Esophagus squamous epithelium (tissue), 5 donors: ENCODE measurements at regions not wholly inside any gene's neighbourhood (a gene's known extent, or its start where the extent isn't known, plus 50 kb on each side); places are given as distances from the start of the nearest gene placed in this dataset.

Experiments
- DNase-seq: peaks from one replicate; lab custom pipeline; 2025; lab: John Stamatoyannopoulos, UW
- H3K27ac ChIP-seq, 4 donors: fragments of 200-600 bp; sonication (generic); one replicate each; pipeline ENCODE4 v1.5.1; 2016 to 2019; ENCODE audit warnings: mild to moderate bottlenecking in 1 of 4
- H3K27me3 ChIP-seq, 4 donors: fragments of 200-600 bp; sonication (generic); 1 replicate in 3 of 4; 2 replicates in 1 of 4; pipeline versions ENCODE4 v1.5.1 to v1.6.0; 2017 to 2021; ENCODE audit warnings: antibody characterized with exemption in 1 of 4
- H3K36me3 ChIP-seq, 3 donors: fragments of 200-600 bp; sonication (generic); one replicate each; pipeline ENCODE4 v1.5.1; 2016 to 2019
- H3K4me1 ChIP-seq, 3 donors: fragments of 200-600 bp; sonication (generic); one replicate each; pipeline ENCODE4 v1.5.1; 2017 to 2019
- H3K4me3 ChIP-seq, 4 donors: fragments of 200-600 bp; sonication (generic); 1 replicate in 3 of 4; 2 replicates in 1 of 4; pipeline ENCODE4 v1.5.1; 2016 to 2019; ENCODE audit warnings: mild to moderate bottlenecking in 2 of 4, moderate library complexity in 1 of 4
- H3K9me3 ChIP-seq, 3 donors: fragments of 200-600 bp; sonication (generic); one replicate each; pipeline ENCODE4 v1.5.1; 2016 to 2019
- POLR2A ChIP-seq, 4 donors: fragments of 450-650 bp; IDR thresholded peaks; one replicate each; pipeline ENCODE4 v1.6.1; 2017; ENCODE audit warnings: antibody characterized with exemption in 4 of 4, mild to moderate bottlenecking in 4 of 4, moderate library complexity in 3 of 4
- WGBS, 2 donors: methylation state at CpG; one replicate each; pipeline ENCODE4 v1.1.5; 2018; 5-methylcytosine and 5-hydroxymethylcytosine counted together
- intact Hi-C: fragments of 100-400 bp; cut with DNase I; formaldehyde crosslinking; loops from one replicate; pipeline ENCODE4 v1.15.0; 2022
- TF ChIP-seq, protein P1 (sequence below), 6 experiments: fragments of 450-650 bp in 4 of 6; fragments of 200-600 bp in 2 of 6; sonication (generic) in 2 of 6; IDR thresholded peaks; one replicate each; pipeline ENCODE4 v1.5.1; 2016 to 2019; ENCODE audit warnings: antibody characterized with exemption in 6 of 6, mild to moderate bottlenecking in 4 of 6, moderate library complexity in 4 of 6
- donor health status: DM: yes; HTN: yes; CAD: no.

DNA sequence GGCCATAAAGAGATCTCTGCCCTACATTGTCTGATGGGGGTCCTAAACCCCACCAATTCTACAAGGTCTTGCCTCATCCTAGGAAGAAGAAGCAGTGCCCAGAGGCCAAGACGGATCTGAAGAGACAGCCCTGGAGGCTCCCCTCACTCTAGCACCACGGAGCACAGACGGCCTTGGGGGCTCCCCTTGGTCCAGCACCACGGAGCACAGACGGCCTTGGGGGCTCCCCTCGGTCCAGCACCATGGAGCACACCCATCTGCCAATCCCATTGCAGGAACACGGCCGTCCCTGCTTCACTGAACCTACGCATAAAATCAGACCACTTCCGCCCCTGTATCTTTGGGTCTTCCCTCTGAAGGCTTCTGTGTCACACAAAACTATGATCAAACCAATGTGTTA is 215.1 kb upstream of the SALL3 start:
- no peaks in the 10 kb centered on the region for H3K4me1 ChIP-seq
- TF ChIP-seq, protein P1, sequence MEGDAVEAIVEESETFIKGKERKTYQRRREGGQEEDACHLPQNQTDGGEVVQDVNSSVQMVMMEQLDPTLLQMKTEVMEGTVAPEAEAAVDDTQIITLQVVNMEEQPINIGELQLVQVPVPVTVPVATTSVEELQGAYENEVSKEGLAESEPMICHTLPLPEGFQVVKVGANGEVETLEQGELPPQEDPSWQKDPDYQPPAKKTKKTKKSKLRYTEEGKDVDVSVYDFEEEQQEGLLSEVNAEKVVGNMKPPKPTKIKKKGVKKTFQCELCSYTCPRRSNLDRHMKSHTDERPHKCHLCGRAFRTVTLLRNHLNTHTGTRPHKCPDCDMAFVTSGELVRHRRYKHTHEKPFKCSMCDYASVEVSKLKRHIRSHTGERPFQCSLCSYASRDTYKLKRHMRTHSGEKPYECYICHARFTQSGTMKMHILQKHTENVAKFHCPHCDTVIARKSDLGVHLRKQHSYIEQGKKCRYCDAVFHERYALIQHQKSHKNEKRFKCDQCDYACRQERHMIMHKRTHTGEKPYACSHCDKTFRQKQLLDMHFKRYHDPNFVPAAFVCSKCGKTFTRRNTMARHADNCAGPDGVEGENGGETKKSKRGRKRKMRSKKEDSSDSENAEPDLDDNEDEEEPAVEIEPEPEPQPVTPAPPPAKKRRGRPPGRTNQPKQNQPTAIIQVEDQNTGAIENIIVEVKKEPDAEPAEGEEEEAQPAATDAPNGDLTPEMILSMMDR (IDR thresholded peaks at IDR 0.05) = no peak
- TF ChIP-seq POLR2A (IDR thresholded peaks at IDR 0.05) = no peak
- intact Hi-C loops = no loop called here
- H3K4me3 ChIP-seq = no peak overlapping the region
- DNase-seq = no peak
- no peaks in the 10 kb centered on the region for H3K9me3 ChIP-seq
- H3K27ac ChIP-seq = no peak overlapping the region
- WGBS, 2 donors = 90 to 94% methylated on average over 3 to 6 of the region's 10 CpGs
- peaks cover 0 to 26% (median 0%) of the 10 kb centered on the region in 4 donors for H3K27me3 ChIP-seq
- H3K36me3 ChIP-seq = no peaks in the 10 kb centered on the region

DNA sequence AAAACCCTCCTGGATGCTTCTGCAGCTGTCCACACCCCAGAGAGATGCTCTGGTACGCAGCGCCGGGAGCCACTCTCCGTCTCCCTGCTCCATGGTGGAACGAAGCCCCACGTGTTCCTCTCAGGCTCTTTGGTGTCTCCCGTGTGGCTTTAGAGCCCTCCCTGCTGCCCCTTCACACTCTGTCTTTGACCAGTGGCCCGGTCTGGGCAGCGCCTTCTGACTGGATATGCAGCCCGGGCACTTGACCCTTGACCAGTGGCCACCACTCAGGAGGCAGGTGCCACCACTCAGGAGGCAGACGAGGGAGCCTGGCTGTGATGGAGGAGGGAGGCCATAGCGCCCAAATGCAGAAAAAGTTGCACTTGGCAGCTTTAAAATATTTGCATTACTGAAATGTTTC is 214.5 kb upstream of the SALL3 start:
- intact Hi-C loops = no loop called here
- Histone ChIP-seq H3K4me1 (no peaks in the 10 kb centered on the region), H3K4me3 (no peak overlapping the region), H3K27me3 (peaks cover 0 to 31% (median 0%) of the 10 kb centered on the region in 4 donors), H3K36me3 (no peaks in the 10 kb centered on the region), H3K9me3 (no peaks in the 10 kb centered on the region), H3K27ac (no peak overlapping the region)
- TF ChIP-seq, protein P1 (IDR thresholded peaks at IDR 0.05) = no peak
- no peak for TF ChIP-seq POLR2A (IDR thresholded peaks at IDR 0.05)
- no peak for DNase-seq
- WGBS, 2 donors = 86 to 91% methylated on average over 9 of the region's 12 CpGs

DNA sequence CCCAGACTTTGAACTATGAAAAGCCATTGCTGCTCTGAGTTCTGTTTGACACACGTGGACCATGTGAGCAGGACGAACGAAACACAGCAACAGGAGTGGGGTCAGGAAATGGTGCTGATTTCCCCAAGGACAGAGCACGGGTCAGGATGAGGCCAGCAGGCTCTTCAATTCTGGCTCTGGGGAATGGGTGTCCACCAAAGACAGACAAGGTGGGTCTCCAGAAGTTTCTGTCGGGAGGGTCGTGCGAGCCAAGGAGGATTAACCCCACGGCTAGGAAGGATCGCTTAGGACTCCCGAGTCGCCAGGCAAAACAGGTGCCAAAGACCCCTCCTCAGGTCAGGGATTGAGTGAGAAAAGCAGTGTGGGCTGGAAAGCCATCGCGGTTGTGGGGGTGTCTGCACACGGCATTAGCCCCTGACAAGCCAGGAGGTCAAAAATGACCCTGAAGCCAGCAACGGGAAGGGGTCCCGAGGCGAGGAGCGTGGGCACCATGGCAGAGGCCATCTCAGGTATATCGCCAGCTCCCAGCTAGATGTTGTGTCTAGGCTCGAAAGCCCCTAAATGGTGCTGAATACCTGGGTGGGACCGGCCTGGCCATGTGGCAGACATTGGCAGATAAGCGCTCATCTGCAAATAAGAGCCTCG is 213.9 kb upstream of the SALL3 start:
- intact Hi-C loops = no loop called here
- no peak for TF ChIP-seq POLR2A (IDR thresholded peaks at IDR 0.05)
- TF ChIP-seq, protein P1 (IDR thresholded peaks at IDR 0.05) = no peak
- H3K27ac ChIP-seq = no peak overlapping the region
- WGBS, 2 donors = 85 to 88% methylated on average over 19 to 22 of the region's 23 CpGs
- no peak overlapping the region for H3K4me3 ChIP-seq
- peaks cover 0 to 37% (median 0%) of the 10 kb centered on the region in 4 donors for H3K27me3 ChIP-seq
- no peaks in the 10 kb centered on the region for H3K4me1 ChIP-seq
- no peaks in the 10 kb centered on the region for H3K36me3 ChIP-seq
- no peak for DNase-seq
- no peaks in the 10 kb centered on the region for H3K9me3 ChIP-seq

DNA sequence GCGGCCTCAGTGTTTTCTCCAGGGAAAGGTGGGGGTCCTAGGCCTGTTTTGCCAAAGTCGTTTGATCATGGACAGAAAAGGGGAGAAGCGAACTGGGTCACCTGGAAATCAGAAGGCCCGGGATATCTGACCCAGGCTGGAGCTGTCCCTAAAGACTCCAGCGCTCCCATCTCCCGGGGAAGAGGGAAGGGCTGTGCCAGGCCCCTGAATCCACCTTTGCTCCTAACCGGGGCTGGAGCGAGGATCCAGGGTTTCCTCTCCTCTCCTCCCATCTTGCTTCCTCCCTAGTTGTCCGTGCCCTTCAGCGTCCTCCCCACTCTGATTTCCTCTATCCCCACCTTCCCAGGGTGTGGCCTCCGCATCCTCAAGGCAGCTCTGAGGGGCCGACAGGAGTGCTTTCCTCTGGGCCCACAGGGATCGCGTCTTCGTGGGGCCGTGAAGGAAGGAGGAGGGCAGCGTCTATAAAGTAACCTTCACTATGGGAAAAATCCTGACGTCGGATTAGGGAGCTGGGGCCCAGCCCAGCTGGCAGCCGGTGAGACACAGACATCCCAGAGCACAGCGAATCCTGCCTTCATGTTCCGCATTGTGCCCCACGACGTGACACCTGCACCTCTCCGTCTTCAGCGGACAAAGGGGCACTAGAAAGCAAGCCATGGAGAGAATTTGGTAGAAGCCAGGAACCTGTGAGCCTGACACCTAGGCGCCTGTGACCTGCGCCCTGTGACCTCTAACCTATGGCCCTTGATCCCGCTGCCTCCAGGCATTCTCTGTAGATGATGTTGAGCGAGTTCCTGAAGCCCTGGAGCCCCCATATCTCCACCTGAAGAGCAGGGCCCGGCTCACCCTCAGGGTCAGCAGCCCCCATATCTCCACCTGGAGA is 212.7 kb upstream of the SALL3 start:
- no peaks in the 10 kb centered on the region for H3K9me3 ChIP-seq
- peaks cover 0 to 42% (median 0%) of the 10 kb centered on the region in 4 donors for H3K27me3 ChIP-seq
- WGBS, 2 donors = 88 to 93% methylated on average over 16 to 24 of the region's 31 CpGs
- no peaks in the 10 kb centered on the region for H3K36me3 ChIP-seq
- H3K4me3 ChIP-seq = no peak overlapping the region
- DNase-seq = no peak
- H3K27ac ChIP-seq = no peak overlapping the region
- H3K4me1 ChIP-seq = no peaks in the 10 kb centered on the region
- intact Hi-C loops = no loop called here
- TF ChIP-seq, protein P1 (IDR thresholded peaks at IDR 0.05) = no peak
- TF ChIP-seq POLR2A (IDR thresholded peaks at IDR 0.05) = no peak

DNA sequence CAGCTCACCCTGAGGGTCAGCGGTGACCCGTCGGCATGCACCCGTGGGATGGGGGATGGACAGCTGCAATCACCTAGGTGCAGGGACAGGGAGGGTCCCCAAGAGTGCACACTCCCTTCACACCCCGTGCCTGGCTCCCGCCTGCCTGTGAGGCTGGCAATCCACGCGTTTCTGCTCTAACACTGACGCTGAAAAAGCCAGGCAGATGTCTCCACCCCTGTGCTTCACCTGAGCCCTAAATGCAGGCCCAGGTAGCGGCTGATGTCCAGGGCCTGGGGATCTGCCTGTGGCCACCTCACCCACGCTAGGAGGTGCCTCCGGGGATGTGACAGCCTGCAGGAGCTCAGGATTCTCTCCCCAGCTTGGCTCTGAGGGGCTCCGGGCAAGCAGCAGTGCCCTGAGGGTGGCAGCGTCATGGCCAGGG is 212.0 kb upstream of the SALL3 start:
- no peak overlapping the region for H3K4me3 ChIP-seq
- H3K27ac ChIP-seq = no peak overlapping the region
- no CpG with 5 or more reads among the region's 14 CpGs for WGBS, 2 donors
- intact Hi-C loops = no loop called here
- H3K4me1 ChIP-seq = no peaks in the 10 kb centered on the region
- peaks cover 0 to 42% (median 0%) of the 10 kb centered on the region in 4 donors for H3K27me3 ChIP-seq
- TF ChIP-seq, protein P1 (IDR thresholded peaks at IDR 0.05) = no peak
- TF ChIP-seq POLR2A (IDR thresholded peaks at IDR 0.05) = no peak
- no peaks in the 10 kb centered on the region for H3K36me3 ChIP-seq
- H3K9me3 ChIP-seq = no peaks in the 10 kb centered on the region
- DNase-seq = no peak
